ENCODE measurements at regions not wholly inside any gene's neighbourhood (a gene's known extent, or its start where the extent isn't known, plus 50 kb on each side); places are given as distances from the start of the nearest gene placed in this dataset.

GRCh38 chr18:70998490-70998889 is 709.6 kb downstream of the SOCS6 start:
- DNase-seq (ENCODE audit: low spot score), result no peak
- TF ChIP-seq CTCF (IDR thresholded peaks at IDR 0.05; ENCODE audit: extremely low read depth, missing control alignments), result no peak

- TF ChIP-seq CTCF (IDR thresholded peaks at IDR 0.05; ENCODE audit: extremely low read depth, missing control alignments), result no peak
- no peak for DNase-seq (ENCODE audit: low spot score)
These were observed 705.3 kb downstream of the SOCS6 start for GRCh38 chr18:70994116-70994515.

DNA sequence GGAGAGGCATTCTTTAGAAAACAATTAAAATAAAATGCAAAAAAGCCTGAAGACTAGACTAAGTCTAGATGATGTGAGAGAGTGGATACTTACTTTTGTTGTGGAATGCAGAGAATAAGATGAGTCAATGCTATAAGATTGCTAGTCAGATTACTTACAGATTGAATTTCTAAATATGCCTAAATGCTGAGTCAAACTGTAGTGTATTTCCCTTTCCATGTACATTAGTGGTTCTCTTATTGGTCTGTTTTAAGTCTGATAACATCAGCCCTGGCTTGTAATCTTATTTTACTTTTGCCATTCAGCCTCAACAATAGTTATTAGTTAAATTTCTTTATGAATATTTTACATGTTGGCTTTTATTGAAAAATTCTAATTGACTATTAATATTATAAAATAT is 702.7 kb downstream of the SOCS6 start:
- no peak for DNase-seq (ENCODE audit: low spot score)

GRCh38 chr18:70985948-70986347 is 697.1 kb downstream of the SOCS6 start:
- no peak for DNase-seq (ENCODE audit: low spot score)
- no peak for TF ChIP-seq CTCF (IDR thresholded peaks at IDR 0.05; ENCODE audit: extremely low read depth, missing control alignments)

More for the DNA sequence above, 702.7 kb downstream of the SOCS6 start:
- no peak for TF ChIP-seq CTCF (IDR thresholded peaks at IDR 0.05; ENCODE audit: extremely low read depth, missing control alignments)

GRCh38 chr18:70982292-70982691 is 693.4 kb downstream of the SOCS6 start:
- no peak for DNase-seq (ENCODE audit: low spot score)
- TF ChIP-seq CTCF (IDR thresholded peaks at IDR 0.05; ENCODE audit: extremely low read depth, missing control alignments), result no peak

DNA sequence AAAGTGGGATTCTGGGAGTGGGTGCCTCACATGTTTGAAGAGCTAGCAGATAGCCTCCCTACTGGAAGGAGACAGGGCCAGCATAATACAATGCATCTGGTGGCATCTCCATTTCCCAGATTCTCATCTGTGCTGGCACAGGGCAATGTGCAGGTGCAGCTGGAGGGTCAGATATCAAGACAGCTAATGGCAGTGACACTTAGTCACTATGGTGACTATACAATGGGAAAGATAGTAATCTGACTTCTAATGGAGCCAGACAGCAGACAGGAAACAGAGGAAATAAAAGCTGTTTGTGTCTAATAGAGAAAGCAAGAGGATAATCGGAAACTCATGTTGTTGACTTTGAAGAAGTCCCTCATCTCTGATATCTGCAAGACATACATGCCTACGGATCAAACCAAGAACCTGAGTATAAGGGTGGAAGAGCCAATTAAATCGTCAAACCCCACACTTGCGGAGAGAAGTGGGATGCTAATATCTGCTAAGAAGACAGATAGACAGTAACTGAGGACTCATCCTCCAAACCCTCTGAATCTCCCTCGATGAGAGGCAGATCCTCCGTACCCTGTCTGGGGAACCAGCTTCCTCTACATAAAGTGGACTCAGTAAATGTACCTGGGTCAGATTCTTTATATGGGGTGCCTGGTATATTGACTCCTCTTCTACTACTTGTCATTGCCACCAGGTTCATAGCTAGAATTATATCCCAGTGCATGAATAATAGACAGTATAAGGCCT is 692.7 kb downstream of the SOCS6 start:
- no peak for TF ChIP-seq CTCF (IDR thresholded peaks at IDR 0.05; ENCODE audit: extremely low read depth, missing control alignments)
- DNase-seq (ENCODE audit: low spot score), result no peak

GRCh38 chr18:70973626-70974025 is 684.8 kb downstream of the SOCS6 start:
- no peak for DNase-seq (ENCODE audit: low spot score)
- TF ChIP-seq CTCF (IDR thresholded peaks at IDR 0.05; ENCODE audit: extremely low read depth, missing control alignments), result no peak
